GM23338 (cell line): ENCODE measurements at regions not wholly inside any gene's neighbourhood (a gene's known extent, or its start where the extent isn't known, plus 50 kb on each side); places are given as distances from the start of the nearest gene placed in this dataset.

Source experiments
- ATAC-seq: fragments of 200-7000 bp; cut with Tn5 transposase; 3 replicates; pipeline ENCODE4 v1.9.1; 2020
- DNase-seq: peaks from one replicate; pipeline ENCODE4 v3.0.0-alpha.2; 2015; ENCODE audit warnings: low spot score
- H2AFZ ChIP-seq: fragments of 200-600 bp; sonication (generic); 2 replicates; pipeline ENCODE4 v1.8.0; 2016; ENCODE audit warnings: antibody characterized with exemption, mild to moderate bottlenecking, moderate library complexity
- H3F3A ChIP-seq: fragments of 200-600 bp; sonication (generic); replicated peaks from 2 replicates; pipeline ENCODE4 v1.8.0; 2017; ENCODE audit warnings: antibody characterized with exemption, mixed run types, low read depth
- H3K27ac ChIP-seq: fragments of 200-600 bp; sonication (generic); 2 replicates; pipeline ENCODE4 v1.6.1; 2016; ENCODE audit warnings: low read depth
- H3K27me3 ChIP-seq: fragments of 200-600 bp; sonication (generic); 2 replicates; pipeline ENCODE4 v1.8.0; 2016; ENCODE audit warnings: mild to moderate bottlenecking, mixed run types, moderate library complexity; ENCODE audit not compliant: insufficient read depth
- H3K36me3 ChIP-seq: fragments of 200-600 bp; sonication (generic); 2 replicates; pipeline ENCODE4 v1.8.0; 2016; ENCODE audit warnings: mild to moderate bottlenecking; ENCODE audit not compliant: insufficient read depth
- H3K4me1 ChIP-seq: fragments of 200-600 bp; sonication (generic); 2 replicates; pipeline ENCODE4 v1.8.0; 2016; ENCODE audit warnings: mild to moderate bottlenecking, moderate library complexity; ENCODE audit not compliant: insufficient read depth
- H3K4me2 ChIP-seq: fragments of 200-600 bp; sonication (generic); 2 replicates; pipeline ENCODE4 v1.7.1; 2017; ENCODE audit warnings: mixed run types
- H3K4me3 ChIP-seq: fragments of 200-600 bp; sonication (generic); 2 replicates; pipeline ENCODE4 v1.6.1; 2016; ENCODE audit warnings: mixed run types
- H3K79me2 ChIP-seq: fragments of 200-600 bp; sonication (generic); replicated peaks from 2 replicates; pipeline ENCODE4 v1.8.0; 2017; ENCODE audit warnings: mild to moderate bottlenecking; ENCODE audit not compliant: insufficient read depth
- H3K9me2 ChIP-seq: fragments of 200-600 bp; sonication (generic); 2 replicates; pipeline ENCODE4 v1.8.0; 2017; ENCODE audit not compliant: insufficient read depth
- H4K20me1 ChIP-seq: fragments of 200-600 bp; sonication (generic); replicated peaks from 2 replicates; pipeline ENCODE4 v1.8.0; 2017; ENCODE audit warnings: mild to moderate bottlenecking; ENCODE audit not compliant: insufficient read depth
- H3K27ac Mint-ChIP-seq: 2 replicates; pipeline ENCODE4 v1.8.0; 2020; ENCODE audit warnings: inconsistent platforms, mild to moderate bottlenecking, moderate library complexity, mixed read lengths
- H3K27me3 Mint-ChIP-seq: 3 replicates; pipeline ENCODE4 v1.8.0; 2022; ENCODE audit warnings: low read depth, mild to moderate bottlenecking, moderate library complexity, mixed read lengths, inconsistent platforms; ENCODE audit not compliant: insufficient read depth, poor library complexity
- H3K36me3 Mint-ChIP-seq: 3 replicates; pipeline ENCODE4 v1.8.0; 2021; ENCODE audit warnings: low read depth, mild to moderate bottlenecking, inconsistent platforms, moderate library complexity, mixed read lengths
- H3K4me1 Mint-ChIP-seq: 3 replicates; pipeline ENCODE4 v1.8.0; 2020; ENCODE audit warnings: mild to moderate bottlenecking, inconsistent platforms, mixed read lengths
- H3K4me3 Mint-ChIP-seq: 3 replicates; pipeline ENCODE4 v1.8.0; 2021; ENCODE audit warnings: moderate library complexity, mild to moderate bottlenecking, inconsistent platforms, mixed read lengths
- H3K9me3 Mint-ChIP-seq: 3 replicates; pipeline ENCODE4 v1.8.0; 2020; ENCODE audit warnings: moderate library complexity, mild to moderate bottlenecking, inconsistent platforms, mixed read lengths
- EZH2 ChIP-seq: fragments of 200-600 bp; sonication (generic); IDR thresholded peaks from one replicate; pipeline ENCODE4 v1.8.0; 2017; ENCODE audit warnings: antibody characterized with exemption, mild to moderate bottlenecking, low read depth; ENCODE audit not compliant: unreplicated experiment
- EZH2phosphoT487 ChIP-seq: fragments of 200-600 bp; sonication (generic); IDR thresholded peaks from one replicate; pipeline ENCODE4 v1.8.1; 2018; ENCODE audit warnings: antibody characterized with exemption; ENCODE audit not compliant: unreplicated experiment
- JUNB ChIP-seq: IDR thresholded peaks from one replicate; pipeline ENCODE4 v1.6.1; 2016; ENCODE audit warnings: antibody characterized with exemption; ENCODE audit not compliant: unreplicated experiment
- POLR2AphosphoS5 ChIP-seq: IDR thresholded peaks from 2 replicates; pipeline ENCODE4 v1.6.1; 2016; ENCODE audit warnings: antibody characterized with exemption, low read depth
- REST ChIP-seq: IDR thresholded peaks from one replicate; pipeline ENCODE4 v1.6.1; 2018; ENCODE audit warnings: antibody characterized with exemption; ENCODE audit not compliant: unreplicated experiment
- ZNF114 ChIP-seq: fragments of 250-450 bp; sonication (Bioruptor Pico); IDR thresholded peaks from 2 replicates; pipeline ENCODE4 v1.5.0; 2020; ENCODE audit warnings: mild to moderate bottlenecking, moderate library complexity
- ZNF462 ChIP-seq: fragments of 250-450 bp; sonication (Bioruptor Pico); IDR thresholded peaks from 2 replicates; pipeline ENCODE4 v1.5.0; 2020; ENCODE audit warnings: mild to moderate bottlenecking, moderate library complexity
- TF ChIP-seq, protein P1 (sequence below): IDR thresholded peaks from 2 replicates; pipeline ENCODE4 v1.6.1; 2016; ENCODE audit warnings: antibody characterized with exemption

DNA sequence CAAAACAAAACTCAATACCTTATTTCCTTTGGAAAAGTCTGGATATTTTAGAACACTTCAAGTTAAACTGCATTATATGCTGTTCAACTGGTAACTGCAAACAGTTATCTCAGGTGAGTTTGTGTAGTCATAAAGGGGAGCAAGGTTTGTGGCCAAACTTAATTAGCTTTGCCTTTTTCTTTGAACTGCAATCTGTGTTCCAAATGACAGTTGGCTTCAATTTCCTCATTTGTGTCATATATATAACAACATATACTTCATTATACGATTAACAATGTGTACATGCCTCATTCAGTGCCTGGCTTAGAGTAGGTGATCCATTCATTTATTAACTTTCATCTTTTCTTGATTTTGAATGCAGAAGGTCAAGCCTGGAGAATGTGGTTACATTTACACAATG, 55.8 kb downstream of the KCNE4 start:
- Mint-ChIP-seq H3K4me3 (no peak overlapping the region), H3K36me3 (no peaks in the 10 kb centered on the region), H3K27me3 (peaks cover 1% of the 10 kb centered on the region), H3K27ac (no peak overlapping the region), H3K9me3 (no peaks in the 10 kb centered on the region), H3K4me1 (peaks cover 5% of the 10 kb centered on the region)
- Histone ChIP-seq H2AFZ (no peak overlapping the region), H3K36me3 (no peaks in the 10 kb centered on the region), H3K4me1 (0 out of 2 replicates have a peak, but pooled peaks cover 6% of the 10 kb centered on the region), H3F3A (no peaks in the 10 kb centered on the region), H3K4me3 (no peak overlapping the region), H3K79me2 (no peaks in the 10 kb centered on the region), H3K27ac (no peak overlapping the region), H4K20me1 (no peaks in the 10 kb centered on the region), H3K9me2 (peaks cover 8% of the 10 kb centered on the region; the same call in 1 of the 2 replicates), H3K4me2 (no peak overlapping the region), H3K27me3 (no peaks in the 10 kb centered on the region)
- no peak for TF ChIP-seq ZNF462
- no peak for TF ChIP-seq POLR2AphosphoS5
- TF ChIP-seq, protein P1, sequence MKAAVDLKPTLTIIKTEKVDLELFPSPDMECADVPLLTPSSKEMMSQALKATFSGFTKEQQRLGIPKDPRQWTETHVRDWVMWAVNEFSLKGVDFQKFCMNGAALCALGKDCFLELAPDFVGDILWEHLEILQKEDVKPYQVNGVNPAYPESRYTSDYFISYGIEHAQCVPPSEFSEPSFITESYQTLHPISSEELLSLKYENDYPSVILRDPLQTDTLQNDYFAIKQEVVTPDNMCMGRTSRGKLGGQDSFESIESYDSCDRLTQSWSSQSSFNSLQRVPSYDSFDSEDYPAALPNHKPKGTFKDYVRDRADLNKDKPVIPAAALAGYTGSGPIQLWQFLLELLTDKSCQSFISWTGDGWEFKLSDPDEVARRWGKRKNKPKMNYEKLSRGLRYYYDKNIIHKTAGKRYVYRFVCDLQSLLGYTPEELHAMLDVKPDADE = no peak
- TF ChIP-seq JUNB = no peak
- no peak for TF ChIP-seq REST
- TF ChIP-seq EZH2 = no peak
- no peak for TF ChIP-seq ZNF114 (CRISPR knock-in tag)
- no peak for TF ChIP-seq EZH2phosphoT487
- no peak for DNase-seq
- ATAC-seq = no peak
